ENCODE measurements at regions not wholly inside any gene's neighbourhood (a gene's known extent, or its start where the extent isn't known, plus 50 kb on each side); places are given as distances from the start of the nearest gene placed in this dataset.

- DNase-seq (ENCODE audit: low read depth), result no peak
- TF ChIP-seq CTCF (conservative IDR thresholded peaks at IDR 0.05; ENCODE audit: low read depth, low read length), result no peak
Observed at GRCh38 chr1:187411118-187411517, 582.4 kb downstream of the PLA2G4A start.

GRCh38 chr1:187413405-187414169, 584.8 kb downstream of the PLA2G4A start:
- no peak overlapping the region for H3K4me3 ChIP-seq (ENCODE audit: low read length)
- DNase-seq (ENCODE audit: low read depth), result no peak
- peak; percentile 45 for TF ChIP-seq CTCF (conservative IDR thresholded peaks at IDR 0.05; ENCODE audit: low read depth, low read length)

More at GRCh38 chr1:187411118-187411517, 582.4 kb downstream of the PLA2G4A start:
- no peak overlapping the region for H3K4me3 ChIP-seq (ENCODE audit: low read length)

GRCh38 chr1:187415065-187415464, 586.3 kb downstream of the PLA2G4A start:
- H3K4me3 ChIP-seq (ENCODE audit: low read length), result no peak overlapping the region
- DNase-seq (ENCODE audit: low read depth), result no peak
- no peak for TF ChIP-seq CTCF (conservative IDR thresholded peaks at IDR 0.05; ENCODE audit: low read depth, low read length)

- H3K4me3 ChIP-seq (ENCODE audit: low read length), result no peak overlapping the region
- no peak for TF ChIP-seq CTCF (conservative IDR thresholded peaks at IDR 0.05; ENCODE audit: low read depth, low read length)
- DNase-seq (ENCODE audit: low read depth), result no peak
Observed at GRCh38 chr1:187417520-187417919, 588.8 kb downstream of the PLA2G4A start.

- no peak for DNase-seq (ENCODE audit: low read depth)
- TF ChIP-seq CTCF (conservative IDR thresholded peaks at IDR 0.05; ENCODE audit: low read depth, low read length), result no peak
- H3K4me3 ChIP-seq (ENCODE audit: low read length), result no peak overlapping the region
Observed at GRCh38 chr1:187433598-187433997, 604.8 kb downstream of the PLA2G4A start.

- H3K4me3 ChIP-seq (ENCODE audit: low read length), result no peak overlapping the region
- no peak for TF ChIP-seq CTCF (conservative IDR thresholded peaks at IDR 0.05; ENCODE audit: low read depth, low read length)
- no peak for DNase-seq (ENCODE audit: low read depth)
Observed at GRCh38 chr1:187442603-187443002, 613.9 kb downstream of the PLA2G4A start.

GRCh38 chr1:187443939-187444338, 615.2 kb downstream of the PLA2G4A start:
- DNase-seq (ENCODE audit: low read depth), result peak; percentile 39
- TF ChIP-seq CTCF (conservative IDR thresholded peaks at IDR 0.05; ENCODE audit: low read depth, low read length), result no peak
- H3K4me3 ChIP-seq (ENCODE audit: low read length), result no peak overlapping the region

Data from retinal pigment epithelial cell (primary cell).